ENCODE measurements at regions not wholly inside any gene's neighbourhood (a gene's known extent, or its start where the extent isn't known, plus 50 kb on each side); places are given as distances from the start of the nearest gene placed in this dataset.

GRCh38 chr10:38226385-38226784 lies 132.2 kb downstream of the ZNF37A start:
- Histone ChIP-seq H3K9me3 (ENCODE audit: control insufficient read depth, low read depth, low read length) (peaks cover 57% of the 10 kb centered on the region), H2BK15ac (ENCODE audit: low read depth, low read length) (no peak overlapping the region), H2BK12ac (ENCODE audit: insufficient read length, low read depth, low read length) (no peak overlapping the region), H3K79me1 (ENCODE audit: insufficient read depth, low read depth, low read length, poor library complexity, severe bottlenecking) (no peaks in the 10 kb centered on the region), H3K79me2 (ENCODE audit: insufficient read depth, low read length) (no peaks in the 10 kb centered on the region), H3K23ac (ENCODE audit: insufficient read length, low read depth, low read length) (no peak overlapping the region), H3K18ac (ENCODE audit: insufficient read length, low read depth, low read length) (no peak overlapping the region), H3K4ac (ENCODE audit: low read depth, low read length) (no peak overlapping the region), H4K20me1 (ENCODE audit: control insufficient read depth, insufficient read depth, insufficient read length) (no peaks in the 10 kb centered on the region), H4K91ac (ENCODE audit: insufficient read length, low read depth, low read length) (no peak overlapping the region), H3K9ac (ENCODE audit: extremely low read depth, insufficient read length, low read length) (no peak overlapping the region), H4K8ac (replicated peaks; ENCODE audit: insufficient read length, low read depth, low read length) (no peak overlapping the region), H2BK20ac (ENCODE audit: low read depth, low read length, poor library complexity, severe bottlenecking) (no peak overlapping the region), H3K4me2 (ENCODE audit: insufficient read depth, insufficient read length, low read length) (no peak overlapping the region), H3K4me1 (ENCODE audit: insufficient read depth, low read length) (no peaks in the 10 kb centered on the region), H3K23me2 (ENCODE audit: insufficient read length, low read depth, low read length, poor library complexity, severe bottlenecking) (no peaks in the 10 kb centered on the region), H3K56ac (ENCODE audit: insufficient read length, low read depth, low read length) (no peak overlapping the region), H3K27ac (ENCODE audit: insufficient read length, low read depth, low read length) (no peak overlapping the region), H4K5ac (ENCODE audit: insufficient read length, low read depth, low read length) (no peak overlapping the region), H2AFZ (ENCODE audit: low read length) (no peak overlapping the region), H3K14ac (ENCODE audit: insufficient read depth, low read length) (no peak overlapping the region), H2BK120ac (ENCODE audit: low read depth, low read length, poor library complexity, severe bottlenecking) (no peak overlapping the region), H3K27me3 (ENCODE audit: insufficient read depth, low read length) (no peaks in the 10 kb centered on the region), H2AK5ac (ENCODE audit: insufficient read length, low read length) (no peak overlapping the region), H2BK5ac (ENCODE audit: insufficient read length, low read length) (no peak overlapping the region), H3T11ph (ENCODE audit: low read length) (no peak overlapping the region)
- no peak for TF ChIP-seq CTCF (conservative IDR thresholded peaks at IDR 0.05)
- no peaks in the 10 kb centered on the region for H3K4me1 Mint-ChIP-seq
- H3K27me3 Mint-ChIP-seq (ENCODE audit: low read depth): no peaks in the 10 kb centered on the region; the same call in 1 of the 2 replicates
- H3K36me3 Mint-ChIP-seq (ENCODE audit: insufficient read depth in 1 of 3, low read depth in 3 of 3): peaks cover 4 to 24% (median 16%) of the 10 kb centered on the region in 3 experiments; a peak in 6 of 7 replicates
- no CpG with 5 or more reads among the region's 2 CpGs for WGBS (ENCODE audit: extremely low coverage, insufficient read length, low lambda C conversion rate)
- no peak overlapping the region for H3K4me3 Mint-ChIP-seq
- H3K27ac Mint-ChIP-seq: no peak overlapping the region
- no peak for DNase-seq
- H3K9me3 Mint-ChIP-seq: peaks cover 84 to 85% of the 10 kb centered on the region in 2 experiments

Data from H9 (cell line).